Hippocampal formation (tissue), 2 donors: ENCODE measurements at regions not wholly inside any gene's neighbourhood (a gene's known extent, or its start where the extent isn't known, plus 50 kb on each side); places are given as distances from the start of the nearest gene placed in this dataset.

Source experiments
- DNase-seq, 2 donors: peaks; one replicate each; lab custom pipeline; 2025; lab: John Stamatoyannopoulos, UW

- DNase-seq = no peak
These were observed 1535.9 kb upstream of the FLRT2 start for GRCh38 chr14:83994020-83994419.

GRCh38 chr14:84001023-84001422 lies 1528.9 kb upstream of the FLRT2 start:
- DNase-seq = no peak

GRCh38 chr14:84003346-84003745 lies 1526.6 kb upstream of the FLRT2 start:
- no peak for DNase-seq

GRCh38 chr14:84006643-84007155 lies 1523.2 kb upstream of the FLRT2 start:
- no peak for DNase-seq

- no peak for DNase-seq
These were observed 1516.5 kb upstream of the FLRT2 start for GRCh38 chr14:84013424-84013823.

- no peak for DNase-seq
These were observed 1512.4 kb upstream of the FLRT2 start for GRCh38 chr14:84017495-84017894.

- no peak for DNase-seq
These were observed 1508.5 kb upstream of the FLRT2 start for GRCh38 chr14:84021433-84021832.

- DNase-seq = no peak
These were observed 1505.6 kb upstream of the FLRT2 start for GRCh38 chr14:84024231-84024820.

- DNase-seq = no peak
These were observed 1504.6 kb upstream of the FLRT2 start for GRCh38 chr14:84025106-84026012.

GRCh38 chr14:84027351-84027750 lies 1502.6 kb upstream of the FLRT2 start:
- no peak for DNase-seq

GRCh38 chr14:84028080-84028604 lies 1501.8 kb upstream of the FLRT2 start:
- no peak for DNase-seq

GRCh38 chr14:84029246-84029645 lies 1500.7 kb upstream of the FLRT2 start:
- DNase-seq = no peak

GRCh38 chr14:84029720-84030119 lies 1500.2 kb upstream of the FLRT2 start:
- DNase-seq = no peak

- no peak for DNase-seq
These were observed 1493.1 kb upstream of the FLRT2 start for GRCh38 chr14:84036840-84037239.

- DNase-seq = no peak
These were observed 1492.4 kb upstream of the FLRT2 start for GRCh38 chr14:84037593-84037992.

- no peak for DNase-seq
These were observed 1489.8 kb upstream of the FLRT2 start for GRCh38 chr14:84040101-84040500.

GRCh38 chr14:84041421-84041820 lies 1488.5 kb upstream of the FLRT2 start:
- DNase-seq = no peak

- no peak for DNase-seq
These were observed 1487.0 kb upstream of the FLRT2 start for GRCh38 chr14:84042992-84043391.

GRCh38 chr14:84064316-84065125 lies 1465.4 kb upstream of the FLRT2 start:
- no peak for DNase-seq

GRCh38 chr14:84065811-84066210 lies 1464.1 kb upstream of the FLRT2 start:
- no peak for DNase-seq

GRCh38 chr14:84068288-84068687 lies 1461.7 kb upstream of the FLRT2 start:
- no peak for DNase-seq

GRCh38 chr14:84071061-84071460 lies 1458.9 kb upstream of the FLRT2 start:
- DNase-seq = no peak
